ENCODE measurements at regions not wholly inside any gene's neighbourhood (a gene's known extent, or its start where the extent isn't known, plus 50 kb on each side); places are given as distances from the start of the nearest gene placed in this dataset.

GRCh38 chr3:140828585-140828984, 113.1 kb upstream of the SLC25A36 start:
- Histone ChIP-seq H3K27me3 (ENCODE audit: insufficient read depth, low read depth) (no peaks in the 10 kb centered on the region), H3K9ac (no peak overlapping the region), H3K79me2 (ENCODE audit: insufficient read depth, low read depth) (no peaks in the 10 kb centered on the region), H4K20me1 (ENCODE audit: insufficient read depth) (no peaks in the 10 kb centered on the region), H3K36me3 (ENCODE audit: insufficient read depth) (no peaks in the 10 kb centered on the region), H2AFZ (ENCODE audit: low read depth) (no peak overlapping the region), H3K4me2 (no peak overlapping the region), H3K4me1 (ENCODE audit: low read depth, poor library complexity, severe bottlenecking) (no peaks in the 10 kb centered on the region), H3K4me3 (IDR thresholded peaks at IDR 0.05; ENCODE audit: insufficient read depth, low read depth, low read length) (no peak overlapping the region), H3K27ac (no peak overlapping the region)
- no peak for TF ChIP-seq CTCF (conservative IDR thresholded peaks at IDR 0.05; ENCODE audit: low read depth, low read length)

- Histone ChIP-seq H3K4me1 (ENCODE audit: low read depth, poor library complexity, severe bottlenecking) (no peaks in the 10 kb centered on the region), H3K27ac (no peak overlapping the region), H3K36me3 (ENCODE audit: insufficient read depth) (no peaks in the 10 kb centered on the region), H3K4me2 (no peak overlapping the region), H4K20me1 (ENCODE audit: insufficient read depth) (no peaks in the 10 kb centered on the region), H3K9ac (no peak overlapping the region), H3K27me3 (ENCODE audit: insufficient read depth, low read depth) (no peaks in the 10 kb centered on the region), H3K4me3 (IDR thresholded peaks at IDR 0.05; ENCODE audit: insufficient read depth, low read depth, low read length) (no peak overlapping the region), H2AFZ (ENCODE audit: low read depth) (no peak overlapping the region), H3K79me2 (ENCODE audit: insufficient read depth, low read depth) (no peaks in the 10 kb centered on the region)
- no peak for TF ChIP-seq CTCF (conservative IDR thresholded peaks at IDR 0.05; ENCODE audit: low read depth, low read length)
Measured at GRCh38 chr3:140829796-140830195, 111.8 kb upstream of the SLC25A36 start.

- H4K20me1 ChIP-seq (ENCODE audit: insufficient read depth): no peaks in the 10 kb centered on the region
- H3K4me3 ChIP-seq (IDR thresholded peaks at IDR 0.05; ENCODE audit: insufficient read depth, low read depth, low read length): no peak overlapping the region
- H2AFZ ChIP-seq (ENCODE audit: low read depth): no peak overlapping the region
- no peaks in the 10 kb centered on the region for H3K4me1 ChIP-seq (ENCODE audit: low read depth, poor library complexity, severe bottlenecking)
- TF ChIP-seq CTCF (conservative IDR thresholded peaks at IDR 0.05; ENCODE audit: low read depth, low read length): no peak
- no peak overlapping the region for H3K4me2 ChIP-seq
- H3K9ac ChIP-seq: no peak overlapping the region
- no peaks in the 10 kb centered on the region for H3K79me2 ChIP-seq (ENCODE audit: insufficient read depth, low read depth)
- H3K27ac ChIP-seq: no peak overlapping the region
- H3K36me3 ChIP-seq (ENCODE audit: insufficient read depth): no peaks in the 10 kb centered on the region
- no peaks in the 10 kb centered on the region for H3K27me3 ChIP-seq (ENCODE audit: insufficient read depth, low read depth)
Measured at GRCh38 chr3:140830391-140830790, 111.2 kb upstream of the SLC25A36 start.

- H3K27ac ChIP-seq: no peak overlapping the region
- no peaks in the 10 kb centered on the region for H3K79me2 ChIP-seq (ENCODE audit: insufficient read depth, low read depth)
- no peaks in the 10 kb centered on the region for H4K20me1 ChIP-seq (ENCODE audit: insufficient read depth)
- no peak for TF ChIP-seq CTCF (conservative IDR thresholded peaks at IDR 0.05; ENCODE audit: low read depth, low read length)
- H3K4me1 ChIP-seq (ENCODE audit: low read depth, poor library complexity, severe bottlenecking): no peaks in the 10 kb centered on the region
- no peak overlapping the region for H3K4me2 ChIP-seq
- no peaks in the 10 kb centered on the region for H3K36me3 ChIP-seq (ENCODE audit: insufficient read depth)
- no peak overlapping the region for H2AFZ ChIP-seq (ENCODE audit: low read depth)
- H3K27me3 ChIP-seq (ENCODE audit: insufficient read depth, low read depth): no peaks in the 10 kb centered on the region
- no peak overlapping the region for H3K9ac ChIP-seq
- no peak overlapping the region for H3K4me3 ChIP-seq (IDR thresholded peaks at IDR 0.05; ENCODE audit: insufficient read depth, low read depth, low read length)
Measured at GRCh38 chr3:140832883-140833282, 108.8 kb upstream of the SLC25A36 start.

Data from KMS-11 (cell line).